Epithelial cell of prostate (primary cell): ENCODE measurements at regions not wholly inside any gene's neighbourhood (a gene's known extent, or its start where the extent isn't known, plus 50 kb on each side); places are given as distances from the start of the nearest gene placed in this dataset.

Source experiments
- DNase-seq: peaks from one replicate; pipeline ENCODE4 v3.0.0-alpha.2; 2011; ENCODE audit warnings: low read depth, low spot score
- H3K27ac ChIP-seq: fragments of 450-650 bp; 2 replicates; pipeline ENCODE4 v1.5.1; 2017; ENCODE audit warnings: mild to moderate bottlenecking

- no peak overlapping the region for H3K27ac ChIP-seq
- DNase-seq, result no peak
These were observed 181.5 kb downstream of the VRK1 start for GRCh38 chr14:96978525-96979272.

GRCh38 chr14:96979611-96980074, 182.5 kb downstream of the VRK1 start:
- DNase-seq, result no peak
- no peak overlapping the region for H3K27ac ChIP-seq

- H3K27ac ChIP-seq, result no peak overlapping the region
- DNase-seq, result no peak
These were observed 183.7 kb downstream of the VRK1 start for GRCh38 chr14:96980835-96981234.

GRCh38 chr14:96986256-96987085, 189.3 kb downstream of the VRK1 start:
- H3K27ac ChIP-seq, result no peak overlapping the region
- no peak for DNase-seq

GRCh38 chr14:96987086-96987474, 189.9 kb downstream of the VRK1 start:
- DNase-seq, result no peak
- H3K27ac ChIP-seq, result no peak overlapping the region

- H3K27ac ChIP-seq, result no peak overlapping the region
- DNase-seq, result no peak
These were observed 190.6 kb downstream of the VRK1 start for GRCh38 chr14:96987771-96988170.

- DNase-seq, result no peak
- no peak overlapping the region for H3K27ac ChIP-seq
These were observed 192.1 kb downstream of the VRK1 start for GRCh38 chr14:96989306-96989705.

GRCh38 chr14:96991226-96991625, 194.0 kb downstream of the VRK1 start:
- no peak for DNase-seq
- H3K27ac ChIP-seq, result no peak overlapping the region

- no peak overlapping the region for H3K27ac ChIP-seq
- DNase-seq, result no peak
These were observed 197.8 kb downstream of the VRK1 start for GRCh38 chr14:96994999-96995398.

GRCh38 chr14:96997269-96997668, 200.1 kb downstream of the VRK1 start:
- DNase-seq, result no peak
- no peak overlapping the region for H3K27ac ChIP-seq

GRCh38 chr14:96997996-96998395, 200.8 kb downstream of the VRK1 start:
- DNase-seq, result no peak
- H3K27ac ChIP-seq, result no peak overlapping the region

- no peak for DNase-seq
- H3K27ac ChIP-seq, result no peak overlapping the region
These were observed 202.5 kb downstream of the VRK1 start for GRCh38 chr14:96999654-97000155.

GRCh38 chr14:97002454-97002853, 205.3 kb downstream of the VRK1 start:
- DNase-seq, result no peak
- no peak overlapping the region for H3K27ac ChIP-seq

GRCh38 chr14:97005934-97006333, 208.8 kb downstream of the VRK1 start:
- no peak overlapping the region for H3K27ac ChIP-seq
- no peak for DNase-seq

- H3K27ac ChIP-seq, result no peak overlapping the region
- no peak for DNase-seq
These were observed 213.4 kb downstream of the VRK1 start for GRCh38 chr14:97010491-97011160.

- no peak overlapping the region for H3K27ac ChIP-seq
- DNase-seq, result no peak
These were observed 216.7 kb downstream of the VRK1 start for GRCh38 chr14:97013878-97014277.

- H3K27ac ChIP-seq, result no peak overlapping the region
- DNase-seq, result no peak
These were observed 223.8 kb downstream of the VRK1 start for GRCh38 chr14:97021001-97021400.

- no peak overlapping the region for H3K27ac ChIP-seq
- DNase-seq, result no peak
These were observed 224.5 kb downstream of the VRK1 start for GRCh38 chr14:97021571-97022168.

- DNase-seq, result no peak
- H3K27ac ChIP-seq, result no peak overlapping the region
These were observed 225.6 kb downstream of the VRK1 start for GRCh38 chr14:97022741-97023140.

- H3K27ac ChIP-seq, result no peak overlapping the region
- no peak for DNase-seq
These were observed 226.7 kb downstream of the VRK1 start for GRCh38 chr14:97023871-97024270.
